Large intestine (tissue), 3 donors: ENCODE measurements at regions not wholly inside any gene's neighbourhood (a gene's known extent, or its start where the extent isn't known, plus 50 kb on each side); places are given as distances from the start of the nearest gene placed in this dataset.

Experiments used
- DNase-seq, 2 donors: peaks; one replicate each; pipeline versions ENCODE4 v3.0.0 to v3.0.0-alpha.2; 2013
- H3K27ac ChIP-seq: one replicate; pipeline ENCODE4 v1.5.1; 2013; ENCODE audit warnings: low read length
- H3K27me3 ChIP-seq: 2 replicates; pipeline ENCODE4 v1.6.1; 2013; ENCODE audit warnings: low read length; ENCODE audit not compliant: control insufficient read depth, insufficient read depth
- H3K36me3 ChIP-seq: 2 replicates; pipeline ENCODE4 v1.6.1; 2013; ENCODE audit warnings: low read length; ENCODE audit not compliant: control insufficient read depth, insufficient read depth
- H3K4me1 ChIP-seq: one replicate; pipeline ENCODE4 v1.6.1; 2013; ENCODE audit warnings: low read length; ENCODE audit not compliant: control insufficient read depth, insufficient read depth
- H3K4me3 ChIP-seq: one replicate; pipeline ENCODE4 v1.5.1; 2013; ENCODE audit warnings: low read length
- H3K9me3 ChIP-seq: one replicate; pipeline ENCODE4 v1.6.1; 2013; ENCODE audit warnings: mild to moderate bottlenecking, low read depth, low read length, moderate library complexity; ENCODE audit not compliant: control insufficient read depth
- WGBS: methylation state at CpG from one replicate; pipeline ENCODE4 v1.1.5; 2013; ENCODE audit warnings: low lambda C conversion rate; ENCODE audit not compliant: insufficient coverage; 5-methylcytosine and 5-hydroxymethylcytosine counted together

DNA sequence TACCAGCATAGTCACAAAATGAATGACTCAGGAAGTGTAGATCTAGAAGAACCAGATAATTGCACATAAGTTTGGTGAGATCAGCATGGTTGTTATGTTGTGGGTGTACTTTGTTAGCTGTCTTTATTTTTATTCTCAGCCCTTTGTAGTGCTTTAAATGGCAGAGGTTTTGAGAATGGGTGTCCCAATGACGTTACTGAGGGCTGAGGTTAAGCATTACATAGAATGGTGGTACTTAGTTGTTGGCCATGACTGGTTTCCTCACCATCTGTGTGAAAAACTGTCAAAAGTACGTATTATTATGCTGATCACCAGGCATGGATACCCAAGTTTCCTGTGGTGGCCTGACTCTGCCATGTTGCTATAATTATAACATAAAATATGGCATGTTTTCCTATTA lies 165.8 kb downstream of the UBE2E3 start:
- H3K36me3 ChIP-seq = no peaks in the 10 kb centered on the region
- no peaks in the 10 kb centered on the region for H3K4me1 ChIP-seq
- DNase-seq = no peak
- H3K9me3 ChIP-seq = no peaks in the 10 kb centered on the region
- H3K4me3 ChIP-seq = no peak overlapping the region
- 40% methylated on average over 1 of the region's 2 CpGs for WGBS
- no peak overlapping the region for H3K27ac ChIP-seq
- H3K27me3 ChIP-seq = no peaks in the 10 kb centered on the region

DNA sequence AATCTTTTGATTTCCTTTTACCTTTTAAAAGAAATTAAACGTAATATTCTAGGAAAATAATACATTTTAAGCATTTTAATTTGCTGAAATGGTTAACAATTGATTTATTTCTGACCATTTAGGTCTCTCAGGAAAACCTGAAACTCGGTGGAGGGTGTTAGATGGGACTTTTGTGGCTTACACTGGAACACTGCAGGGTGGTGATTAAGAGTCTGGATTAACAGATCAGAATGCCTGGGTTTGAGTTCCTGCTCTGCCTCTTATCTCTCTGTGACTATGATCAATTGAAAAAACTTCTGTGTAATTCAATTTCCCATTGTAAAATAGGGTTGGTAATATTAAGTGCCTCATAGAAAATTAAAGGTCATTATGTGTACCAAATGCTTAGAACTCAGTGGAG lies 168.7 kb downstream of the UBE2E3 start:
- Histone ChIP-seq H3K9me3 (no peaks in the 10 kb centered on the region), H3K4me3 (no peak overlapping the region), H3K27ac (no peak overlapping the region), H3K4me1 (no peaks in the 10 kb centered on the region), H3K36me3 (no peaks in the 10 kb centered on the region), H3K27me3 (no peaks in the 10 kb centered on the region)
- WGBS = 75% methylated on average over 1 of the region's 2 CpGs
- no peak for DNase-seq

DNA sequence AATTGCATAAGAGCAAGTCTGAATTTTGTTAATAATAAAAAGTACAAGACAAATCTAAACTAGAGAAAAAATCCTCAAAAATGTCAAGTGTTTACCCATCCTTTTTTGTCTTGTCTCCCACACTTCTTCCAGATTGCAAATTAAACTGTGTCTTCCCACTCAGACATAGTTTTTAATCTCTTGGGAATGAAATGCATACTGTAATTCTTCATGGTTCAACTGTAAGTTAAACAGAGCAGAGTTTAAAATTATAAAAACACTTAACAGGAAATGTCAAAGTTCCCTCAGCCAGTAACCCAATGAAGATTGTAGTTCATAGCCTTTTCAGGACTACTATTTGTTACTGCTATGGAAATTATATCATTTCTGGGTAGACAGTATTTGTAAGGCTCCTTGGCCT lies 171.8 kb downstream of the UBE2E3 start:
- H3K27ac ChIP-seq = no peak overlapping the region
- no peak overlapping the region for H3K4me3 ChIP-seq
- no peak for DNase-seq
- H3K9me3 ChIP-seq = no peaks in the 10 kb centered on the region
- no peaks in the 10 kb centered on the region for H3K4me1 ChIP-seq
- no peaks in the 10 kb centered on the region for H3K36me3 ChIP-seq
- H3K27me3 ChIP-seq = no peaks in the 10 kb centered on the region

DNA sequence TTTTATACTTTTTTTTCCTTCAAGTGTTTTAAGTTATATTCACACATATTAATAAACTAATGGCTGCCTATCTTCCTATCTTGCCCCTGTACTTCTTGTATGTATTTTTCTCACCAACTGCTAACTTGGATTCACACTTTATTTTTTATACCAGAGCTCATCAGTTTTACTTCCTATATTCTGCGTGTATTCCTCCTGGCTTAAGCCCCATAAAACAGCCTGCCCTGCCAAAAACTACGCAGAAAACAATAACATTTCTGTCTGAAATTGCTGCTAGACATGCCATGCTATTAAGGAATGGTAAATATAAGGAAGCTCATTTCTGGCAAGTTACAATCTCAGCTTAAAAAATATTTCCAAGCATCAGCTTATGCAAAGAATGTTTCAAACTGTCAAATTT lies 172.3 kb downstream of the UBE2E3 start:
- Histone ChIP-seq H3K27me3 (no peaks in the 10 kb centered on the region), H3K36me3 (no peaks in the 10 kb centered on the region), H3K27ac (no peak overlapping the region), H3K4me3 (no peak overlapping the region), H3K4me1 (no peaks in the 10 kb centered on the region), H3K9me3 (no peaks in the 10 kb centered on the region)
- 53% methylated on average over 2 of the region's 2 CpGs for WGBS
- no peak for DNase-seq

DNA sequence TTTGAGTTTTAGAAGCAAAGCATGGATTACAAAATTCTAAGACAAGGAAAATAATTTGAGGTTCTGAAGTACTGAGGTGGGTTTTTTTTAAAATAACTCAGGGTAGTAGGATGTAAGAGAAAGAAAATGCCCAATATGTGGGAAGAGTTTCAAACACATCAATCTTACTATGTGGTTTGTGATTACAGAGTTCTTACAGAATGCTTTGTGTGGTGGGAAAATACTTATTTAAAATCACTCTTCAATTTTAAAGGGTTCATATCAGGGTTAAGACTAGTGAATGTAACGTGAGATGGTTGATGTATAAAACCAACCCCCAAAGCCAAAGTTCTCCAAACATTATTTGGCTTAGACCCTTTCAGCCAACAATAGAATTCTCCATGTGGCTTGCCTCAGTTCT lies 173.5 kb downstream of the UBE2E3 start:
- Histone ChIP-seq H3K27me3 (no peaks in the 10 kb centered on the region), H3K27ac (no peak overlapping the region), H3K4me3 (no peak overlapping the region), H3K9me3 (no peaks in the 10 kb centered on the region), H3K36me3 (no peaks in the 10 kb centered on the region), H3K4me1 (no peaks in the 10 kb centered on the region)
- WGBS = no CpG with 5 or more reads among the region's 1 CpG
- DNase-seq = no peak

DNA sequence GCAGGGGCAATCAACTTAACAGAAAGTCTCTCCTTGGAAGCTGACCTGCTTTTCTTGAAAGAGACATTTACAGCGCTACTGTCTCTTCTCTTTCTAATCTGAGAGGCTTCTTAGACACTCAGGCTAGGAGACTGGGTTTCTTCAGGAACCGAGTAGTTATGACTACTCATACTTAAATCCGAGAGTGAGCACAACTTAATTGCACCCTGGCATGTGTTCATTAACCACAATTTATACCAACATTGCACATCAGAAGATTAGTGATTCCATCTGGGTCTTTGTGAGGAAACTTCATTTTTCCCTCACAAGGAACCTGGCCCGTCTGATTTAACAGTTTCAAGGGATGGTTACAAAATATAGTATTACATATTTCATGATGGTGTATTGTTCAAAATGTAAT lies 176.9 kb downstream of the UBE2E3 start:
- WGBS = no CpG with 5 or more reads among the region's 4 CpGs

DNA sequence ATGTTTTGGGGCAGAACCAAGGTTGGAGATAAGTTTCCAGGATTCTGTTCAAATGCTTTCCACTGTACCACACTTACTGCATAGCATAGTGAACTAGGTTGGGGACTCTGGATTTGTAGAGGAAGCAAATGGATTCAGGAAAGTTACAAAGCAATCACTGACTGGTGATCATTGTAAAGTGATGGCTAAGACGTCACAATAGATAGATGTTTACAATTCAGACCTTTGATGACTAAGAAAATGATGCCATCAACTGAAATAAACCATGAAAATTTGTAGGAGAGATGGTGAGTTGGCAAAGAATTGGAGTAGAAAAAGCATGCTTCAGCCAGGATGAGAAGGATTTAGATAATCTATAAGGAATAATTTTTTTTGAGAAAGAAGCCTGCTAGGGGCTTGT lies 178.0 kb downstream of the UBE2E3 start:
- no peaks in the 10 kb centered on the region for H3K4me1 ChIP-seq
- H3K4me3 ChIP-seq = no peak overlapping the region
- no peaks in the 10 kb centered on the region for H3K9me3 ChIP-seq
- H3K36me3 ChIP-seq = no peaks in the 10 kb centered on the region
- no peak for DNase-seq
- no peak overlapping the region for H3K27ac ChIP-seq
- no peaks in the 10 kb centered on the region for H3K27me3 ChIP-seq
- WGBS = no CpG with 5 or more reads among the region's 1 CpG

More for the DNA sequence above, 176.9 kb downstream of the UBE2E3 start:
- H3K4me1 ChIP-seq = no peaks in the 10 kb centered on the region
- no peak overlapping the region for H3K27ac ChIP-seq
- H3K4me3 ChIP-seq = no peak overlapping the region
- H3K9me3 ChIP-seq = no peaks in the 10 kb centered on the region
- no peak for DNase-seq
- H3K36me3 ChIP-seq = no peaks in the 10 kb centered on the region
- no peaks in the 10 kb centered on the region for H3K27me3 ChIP-seq

DNA sequence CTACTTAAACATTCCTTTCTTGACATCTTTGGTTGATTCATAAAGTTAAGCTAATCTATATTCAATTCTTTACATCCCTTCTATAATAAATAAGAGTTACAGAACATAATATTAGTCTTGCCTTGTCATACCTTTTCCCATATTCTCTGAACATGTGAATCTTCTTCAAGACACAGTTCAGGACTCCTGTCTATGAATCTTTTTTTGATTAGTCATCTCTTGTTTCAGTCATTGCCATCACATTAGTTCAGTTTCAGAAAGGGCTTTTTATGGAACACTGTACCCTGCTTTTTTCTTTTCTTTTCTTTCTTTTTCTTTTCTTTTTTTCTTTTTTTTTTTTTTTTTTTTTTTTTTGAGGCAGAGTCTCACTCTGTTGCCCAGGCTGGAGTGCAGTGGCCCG lies 181.2 kb downstream of the UBE2E3 start:
- Histone ChIP-seq H3K9me3 (no peaks in the 10 kb centered on the region), H3K4me3 (no peak overlapping the region), H3K27ac (no peak overlapping the region), H3K27me3 (no peaks in the 10 kb centered on the region), H3K4me1 (no peaks in the 10 kb centered on the region), H3K36me3 (no peaks in the 10 kb centered on the region)
- no peak for DNase-seq
- no CpG with 5 or more reads among the region's 1 CpG for WGBS

DNA sequence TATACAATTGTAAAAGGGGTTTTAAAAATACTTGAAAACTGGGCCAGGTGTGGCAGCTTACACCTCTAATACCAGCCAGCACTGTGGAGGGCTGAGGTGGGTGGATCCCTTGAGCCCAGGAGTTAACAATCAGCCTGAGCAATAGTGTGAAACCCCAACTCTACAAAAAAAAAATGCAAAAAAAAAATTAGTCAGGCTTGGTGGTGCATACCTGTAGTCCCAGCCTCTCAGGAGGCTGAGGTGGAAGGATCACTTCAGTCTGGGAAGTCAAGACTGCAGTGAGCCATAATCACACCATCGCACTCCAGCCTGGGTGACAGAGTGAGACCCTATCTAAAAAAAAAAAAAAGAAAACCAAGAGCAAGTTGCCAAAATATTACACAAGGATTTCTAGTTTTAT lies 182.7 kb downstream of the UBE2E3 start:
- no CpG with 5 or more reads among the region's 1 CpG for WGBS
- H3K27ac ChIP-seq = no peak overlapping the region

DNA sequence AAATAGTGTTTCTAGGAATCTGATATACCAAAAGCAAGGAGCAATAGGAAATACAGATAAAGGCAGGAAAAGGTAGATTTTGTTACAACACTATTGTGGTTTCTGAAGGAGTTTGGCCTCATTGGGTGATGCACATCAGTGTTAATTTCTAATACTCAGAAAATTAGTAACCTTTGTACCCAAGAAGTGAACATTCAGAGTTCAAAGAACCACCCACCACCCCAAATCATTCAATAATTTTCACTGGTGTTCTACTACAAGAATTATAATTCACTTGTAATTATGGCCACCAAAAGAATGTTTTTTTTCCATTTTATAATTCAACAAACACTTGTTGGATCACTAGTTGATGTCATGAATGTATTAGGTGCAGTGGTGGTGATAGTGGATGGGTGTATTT lies 183.3 kb downstream of the UBE2E3 start:
- Histone ChIP-seq H3K27me3 (no peaks in the 10 kb centered on the region), H3K4me3 (no peak overlapping the region), H3K36me3 (no peaks in the 10 kb centered on the region), H3K9me3 (no peaks in the 10 kb centered on the region), H3K27ac (no peak overlapping the region), H3K4me1 (no peaks in the 10 kb centered on the region)
- DNase-seq = no peak

More for the DNA sequence above, 182.7 kb downstream of the UBE2E3 start:
- no peaks in the 10 kb centered on the region for H3K36me3 ChIP-seq
- no peaks in the 10 kb centered on the region for H3K27me3 ChIP-seq
- DNase-seq = no peak
- no peaks in the 10 kb centered on the region for H3K9me3 ChIP-seq
- no peaks in the 10 kb centered on the region for H3K4me1 ChIP-seq
- no peak overlapping the region for H3K4me3 ChIP-seq

DNA sequence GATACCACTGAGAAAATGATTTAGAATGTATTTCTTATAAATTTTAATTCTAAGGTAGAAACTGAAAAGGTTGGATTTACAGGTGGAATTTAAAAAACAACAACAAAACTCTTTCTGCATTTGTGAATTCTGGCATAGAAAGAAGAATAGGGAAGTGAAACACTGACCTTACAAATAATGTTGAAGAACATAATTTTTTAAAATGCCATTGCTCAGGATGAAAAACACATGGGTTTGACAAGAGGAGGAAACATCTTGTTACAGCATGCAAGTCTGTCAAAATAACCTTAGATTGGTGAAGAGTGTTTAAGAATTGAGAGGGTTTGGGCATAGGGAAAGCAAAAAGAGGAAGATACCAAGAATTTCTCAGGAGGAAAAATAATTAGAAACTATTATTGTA lies 184.3 kb downstream of the UBE2E3 start:
- no peaks in the 10 kb centered on the region for H3K36me3 ChIP-seq
- H3K4me1 ChIP-seq = no peaks in the 10 kb centered on the region
- H3K9me3 ChIP-seq = no peaks in the 10 kb centered on the region
- H3K27ac ChIP-seq = no peak overlapping the region
- H3K4me3 ChIP-seq = no peak overlapping the region
- H3K27me3 ChIP-seq = no peaks in the 10 kb centered on the region
- no peak for DNase-seq
